ENCODE measurements at regions not wholly inside any gene's neighbourhood (a gene's known extent, or its start where the extent isn't known, plus 50 kb on each side); places are given as distances from the start of the nearest gene placed in this dataset.

DNA sequence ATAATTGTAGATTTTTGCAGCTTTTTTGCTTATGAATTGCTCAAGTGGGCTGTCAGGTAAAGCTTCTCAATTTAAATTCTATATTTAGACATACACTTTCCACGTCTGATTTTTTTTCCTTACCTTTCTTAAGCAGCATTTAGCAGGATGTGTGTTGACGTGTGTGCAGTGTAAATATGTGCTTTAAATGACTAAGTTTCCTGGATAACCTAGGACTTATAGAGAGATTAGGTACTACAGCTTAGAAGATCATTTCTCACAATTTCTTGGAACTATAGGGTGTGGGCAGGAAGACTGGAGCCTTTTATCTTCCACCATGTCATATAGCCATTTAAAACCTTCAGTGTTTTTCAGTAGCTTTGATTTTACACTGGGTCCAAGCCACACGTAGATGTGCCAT, 263.5 kb downstream of the NOVA1 start:
- no peak for TF ChIP-seq POLR2AphosphoS5 (IDR thresholded peaks at IDR 0.05)
- no peak for TF ChIP-seq SMC3 (conservative IDR thresholded peaks at IDR 0.05; ENCODE audit: poor library complexity)
- TF ChIP-seq, protein P1, sequence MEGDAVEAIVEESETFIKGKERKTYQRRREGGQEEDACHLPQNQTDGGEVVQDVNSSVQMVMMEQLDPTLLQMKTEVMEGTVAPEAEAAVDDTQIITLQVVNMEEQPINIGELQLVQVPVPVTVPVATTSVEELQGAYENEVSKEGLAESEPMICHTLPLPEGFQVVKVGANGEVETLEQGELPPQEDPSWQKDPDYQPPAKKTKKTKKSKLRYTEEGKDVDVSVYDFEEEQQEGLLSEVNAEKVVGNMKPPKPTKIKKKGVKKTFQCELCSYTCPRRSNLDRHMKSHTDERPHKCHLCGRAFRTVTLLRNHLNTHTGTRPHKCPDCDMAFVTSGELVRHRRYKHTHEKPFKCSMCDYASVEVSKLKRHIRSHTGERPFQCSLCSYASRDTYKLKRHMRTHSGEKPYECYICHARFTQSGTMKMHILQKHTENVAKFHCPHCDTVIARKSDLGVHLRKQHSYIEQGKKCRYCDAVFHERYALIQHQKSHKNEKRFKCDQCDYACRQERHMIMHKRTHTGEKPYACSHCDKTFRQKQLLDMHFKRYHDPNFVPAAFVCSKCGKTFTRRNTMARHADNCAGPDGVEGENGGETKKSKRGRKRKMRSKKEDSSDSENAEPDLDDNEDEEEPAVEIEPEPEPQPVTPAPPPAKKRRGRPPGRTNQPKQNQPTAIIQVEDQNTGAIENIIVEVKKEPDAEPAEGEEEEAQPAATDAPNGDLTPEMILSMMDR (IDR thresholded peaks at IDR 0.05; ENCODE audit: poor library complexity, severe bottlenecking): no peak
- no peak for TF ChIP-seq EZH2 (IDR thresholded peaks at IDR 0.05; ENCODE audit: borderline replicate concordance, insufficient read depth, low read length, poor library complexity, severe bottlenecking)
- TF ChIP-seq EP300 (conservative IDR thresholded peaks at IDR 0.05; ENCODE audit: poor library complexity, severe bottlenecking): no peak

Data from neural cell (in vitro differentiated cells).